ENCODE measurements at regions not wholly inside any gene's neighbourhood (a gene's known extent, or its start where the extent isn't known, plus 50 kb on each side); places are given as distances from the start of the nearest gene placed in this dataset.
"Not testable (repeated sequence)": the region's sequence is repeated elsewhere in the genome, so short reads cannot be mapped to it uniquely, and the experiment has no call there.

GRCh38 chr2:16816522-16816921 lies 150.9 kb upstream of the CYRIA start:
- DNase-seq (ENCODE audit: low spot score): no peak

- no peak for DNase-seq (ENCODE audit: low spot score)
Observed at GRCh38 chr2:16816016-16816415, 150.4 kb upstream of the CYRIA start.

- no peak for DNase-seq (ENCODE audit: low spot score)
Observed at GRCh38 chr2:16813593-16813992, 148.0 kb upstream of the CYRIA start.

- DNase-seq (ENCODE audit: low spot score): no peak
Observed at GRCh38 chr2:16798472-16798871, 132.8 kb upstream of the CYRIA start.

- DNase-seq (ENCODE audit: low spot score): no peak
Observed at GRCh38 chr2:16791496-16791895, 125.9 kb upstream of the CYRIA start.

GRCh38 chr2:16785149-16785548 lies 119.5 kb upstream of the CYRIA start:
- DNase-seq (ENCODE audit: low spot score): no peak

- DNase-seq (ENCODE audit: low spot score): no peak
Observed at GRCh38 chr2:16784652-16785051, 119.0 kb upstream of the CYRIA start.

- DNase-seq (ENCODE audit: low spot score): no peak
Observed at GRCh38 chr2:16777123-16777870, 111.7 kb upstream of the CYRIA start.

- no peak for DNase-seq (ENCODE audit: low spot score)
Observed at GRCh38 chr2:16775899-16776231, 110.2 kb upstream of the CYRIA start.

- DNase-seq (ENCODE audit: low spot score): no peak
Observed at GRCh38 chr2:16774980-16775898, 109.6 kb upstream of the CYRIA start.

GRCh38 chr2:16774091-16774490 lies 108.5 kb upstream of the CYRIA start:
- peak; percentile 40 for DNase-seq (ENCODE audit: low spot score)

- peak; percentile 69 for DNase-seq (ENCODE audit: low spot score)
Observed at GRCh38 chr2:16773080-16773713, 107.6 kb upstream of the CYRIA start.

GRCh38 chr2:16767789-16768476 lies 102.3 kb upstream of the CYRIA start:
- no peak for DNase-seq (ENCODE audit: low spot score)

- no peak for DNase-seq (ENCODE audit: low spot score)
Observed at GRCh38 chr2:16765356-16765755, 99.7 kb upstream of the CYRIA start.

GRCh38 chr2:16764487-16764886 lies 98.9 kb upstream of the CYRIA start:
- DNase-seq (ENCODE audit: low spot score): no peak

- DNase-seq (ENCODE audit: low spot score): no peak
Observed at GRCh38 chr2:16763493-16763899, 97.9 kb upstream of the CYRIA start.

- DNase-seq (ENCODE audit: low spot score): no peak
Observed at GRCh38 chr2:16763056-16763455, 97.4 kb upstream of the CYRIA start.

GRCh38 chr2:16760426-16760825 lies 94.8 kb upstream of the CYRIA start:
- DNase-seq (ENCODE audit: low spot score): no peak

- DNase-seq (ENCODE audit: low spot score): peak; percentile 75
Observed at GRCh38 chr2:16756831-16757644, 91.4 kb upstream of the CYRIA start.

- DNase-seq (ENCODE audit: low spot score): no peak
Observed at GRCh38 chr2:16755442-16755841, 89.8 kb upstream of the CYRIA start.

- not testable (repeated sequence) for DNase-seq (ENCODE audit: low spot score)
Observed at GRCh38 chr2:16753025-16753424, 87.4 kb upstream of the CYRIA start.

- not testable (repeated sequence) for DNase-seq (ENCODE audit: low spot score)
Observed at GRCh38 chr2:16750925-16751214, 85.2 kb upstream of the CYRIA start.
